LNCAP (cell line): ENCODE measurements at regions not wholly inside any gene's neighbourhood (a gene's known extent, or its start where the extent isn't known, plus 50 kb on each side); places are given as distances from the start of the nearest gene placed in this dataset.

Experiments
- CTCF ChIP-seq: fragments of 450-650 bp; IDR thresholded peaks from 2 replicates; pipeline ENCODE4 v1.5.1; 2017; ENCODE audit warnings: mild to moderate bottlenecking

GRCh38 chr6:91045161-91045560, 458.3 kb upstream of the MAP3K7 start:
- TF ChIP-seq CTCF, result no peak

- TF ChIP-seq CTCF, result no peak
Observed at GRCh38 chr6:91043751-91044150, 456.9 kb upstream of the MAP3K7 start.

GRCh38 chr6:91042656-91043055, 455.8 kb upstream of the MAP3K7 start:
- no peak for TF ChIP-seq CTCF

GRCh38 chr6:91033964-91034363, 447.1 kb upstream of the MAP3K7 start:
- TF ChIP-seq CTCF, result no peak

- TF ChIP-seq CTCF, result no peak
Observed at GRCh38 chr6:91031581-91031980, 444.7 kb upstream of the MAP3K7 start.

GRCh38 chr6:91029211-91029610, 442.3 kb upstream of the MAP3K7 start:
- no peak for TF ChIP-seq CTCF

- TF ChIP-seq CTCF, result no peak
Observed at GRCh38 chr6:91023529-91023928, 436.7 kb upstream of the MAP3K7 start.

- no peak for TF ChIP-seq CTCF
Observed at GRCh38 chr6:91020744-91021143, 433.9 kb upstream of the MAP3K7 start.
